ENCODE measurements at regions not wholly inside any gene's neighbourhood (a gene's known extent, or its start where the extent isn't known, plus 50 kb on each side); places are given as distances from the start of the nearest gene placed in this dataset.

DNA sequence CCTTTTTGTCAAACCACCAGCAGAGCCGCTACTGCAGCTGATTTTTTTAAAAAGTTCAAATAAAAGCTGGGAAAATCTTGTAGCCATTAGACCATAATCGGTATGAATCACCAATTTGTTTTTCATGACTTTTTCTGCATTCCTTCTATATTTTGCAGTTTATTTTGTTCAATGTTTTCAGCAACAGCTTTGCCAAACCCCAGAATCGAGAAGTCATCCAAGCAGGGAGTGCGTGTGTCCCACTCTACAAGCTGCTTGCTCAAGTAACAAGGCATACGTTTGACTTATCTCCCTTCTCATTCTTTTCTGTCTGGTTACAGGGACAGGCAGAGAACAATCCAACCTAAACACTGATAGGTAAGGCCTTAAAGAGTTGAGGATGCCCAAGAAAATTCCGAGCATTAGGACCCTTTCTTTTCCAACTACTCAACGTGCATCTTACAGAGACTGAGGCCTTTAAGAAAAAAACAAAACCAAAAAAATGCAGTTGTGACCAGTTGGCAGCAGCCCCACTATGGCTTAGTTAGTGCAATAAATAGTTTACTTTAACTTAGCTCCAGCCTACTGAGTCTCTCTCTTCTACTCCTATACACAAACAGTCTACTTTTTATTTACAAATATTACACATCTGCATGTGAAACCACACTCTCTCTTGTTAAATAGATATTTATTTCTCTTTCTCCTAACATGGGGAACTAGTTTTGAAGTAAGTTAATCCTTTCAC, 134.7 kb upstream of the SLIT3 start (continued):
- TF ChIP-seq KDM1A (IDR thresholded peaks at IDR 0.05; ENCODE audit: borderline replicate concordance, low read length) (no peak), SRF (IDR thresholded peaks at IDR 0.05; ENCODE audit: low read depth, low read length) (no peak), RXRA (IDR thresholded peaks at IDR 0.05; ENCODE audit: insufficient read depth, low read depth, low read length) (no peak), SP1 (IDR thresholded peaks at IDR 0.05; ENCODE audit: low read depth, low read length) (no peak)

Measured in H1 (cell line).